Hepatic stellate cell (primary cell): ENCODE measurements at regions not wholly inside any gene's neighbourhood (a gene's known extent, or its start where the extent isn't known, plus 50 kb on each side); places are given as distances from the start of the nearest gene placed in this dataset.
"Not testable (repeated sequence)": the region's sequence is repeated elsewhere in the genome, so short reads cannot be mapped to it uniquely, and the experiment has no call there.

Source experiments
- DNase-seq: peaks from one replicate; pipeline ENCODE4 v3.0.0; 2011; ENCODE audit warnings: low spot score

DNA sequence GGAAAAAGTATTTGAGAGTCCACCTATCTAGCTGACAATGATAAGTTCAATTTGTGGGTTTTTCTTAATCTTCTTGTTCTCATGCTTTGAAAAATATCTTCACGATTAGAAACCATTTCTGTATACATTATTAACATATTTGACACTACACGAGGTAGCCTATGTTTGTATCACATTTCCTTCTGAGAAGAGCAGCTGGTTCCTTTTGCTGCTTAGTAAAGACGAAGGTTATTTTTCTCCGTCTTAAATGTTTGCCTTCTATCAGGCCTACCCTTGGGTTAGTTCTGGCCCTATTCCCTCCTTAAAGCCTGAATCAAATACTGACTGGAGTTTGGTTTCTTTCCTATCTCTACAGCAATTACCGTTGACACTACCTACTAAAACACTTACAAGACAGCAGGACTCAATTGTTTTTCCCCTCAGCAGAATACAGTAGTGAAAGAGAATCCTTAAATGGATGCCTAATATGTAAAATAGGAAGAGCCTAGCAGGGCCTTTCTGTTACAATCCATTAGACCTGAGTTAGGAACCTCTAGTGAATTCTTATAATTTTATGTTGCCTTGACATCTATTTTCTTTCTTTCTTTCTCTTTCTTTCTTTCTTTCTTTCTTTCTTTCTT lies 790.4 kb downstream of the EPHA4 start:
- DNase-seq: no peak

GRCh38 chr2:220782609-220783113 lies 789.4 kb downstream of the EPHA4 start:
- no peak for DNase-seq

- no peak for DNase-seq
Observed at GRCh38 chr2:220783671-220784070, 788.4 kb downstream of the EPHA4 start.

DNA sequence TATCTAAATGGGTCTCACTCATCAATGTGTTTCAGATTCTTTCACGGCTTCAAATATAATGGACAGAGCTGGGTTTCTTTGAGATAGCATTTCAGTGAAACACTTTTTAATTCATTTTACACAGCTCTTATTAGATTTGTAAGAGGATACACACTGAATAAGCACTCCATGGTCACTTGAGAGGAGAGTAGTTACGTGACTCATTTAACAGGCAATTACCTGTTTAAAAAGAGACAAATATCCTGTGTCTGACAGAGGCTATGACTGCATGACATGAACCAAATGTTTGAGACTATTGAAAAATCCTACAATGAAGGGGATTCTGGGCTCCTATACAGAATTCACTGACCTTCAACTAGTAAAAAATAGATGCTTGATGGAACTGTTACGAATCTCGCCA lies 786.9 kb downstream of the EPHA4 start:
- DNase-seq: no peak

GRCh38 chr2:220786216-220786615 lies 785.9 kb downstream of the EPHA4 start:
- DNase-seq: no peak

- no peak for DNase-seq
Observed at GRCh38 chr2:220787251-220787650, 784.9 kb downstream of the EPHA4 start.

GRCh38 chr2:220789961-220790360 lies 782.1 kb downstream of the EPHA4 start:
- no peak for DNase-seq

GRCh38 chr2:220795705-220796104 lies 776.4 kb downstream of the EPHA4 start:
- DNase-seq: no peak

GRCh38 chr2:220811115-220811514 lies 761.0 kb downstream of the EPHA4 start:
- no peak for DNase-seq

GRCh38 chr2:220811952-220812570 lies 760.0 kb downstream of the EPHA4 start:
- DNase-seq: no peak

DNA sequence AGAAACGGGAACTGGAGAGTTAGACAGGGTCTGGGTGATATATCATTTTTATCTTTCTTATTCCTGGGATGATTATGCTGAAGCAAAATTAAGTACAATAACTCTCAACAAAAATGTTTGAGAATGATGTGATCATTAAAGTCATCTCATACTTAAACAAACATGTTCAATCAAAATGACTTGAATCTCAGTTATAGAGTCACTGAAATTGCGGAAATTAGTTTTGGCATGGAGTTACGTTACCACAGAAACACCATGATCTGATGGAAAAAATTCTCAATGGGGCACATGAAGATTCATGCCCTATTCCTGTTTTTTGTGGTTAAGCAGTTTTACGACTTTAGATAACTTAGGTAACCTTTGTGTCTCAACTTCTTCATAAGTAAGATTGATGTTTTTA lies 757.7 kb downstream of the EPHA4 start:
- DNase-seq: no peak

- no peak for DNase-seq
Observed at GRCh38 chr2:220815698-220816097, 756.4 kb downstream of the EPHA4 start.

DNA sequence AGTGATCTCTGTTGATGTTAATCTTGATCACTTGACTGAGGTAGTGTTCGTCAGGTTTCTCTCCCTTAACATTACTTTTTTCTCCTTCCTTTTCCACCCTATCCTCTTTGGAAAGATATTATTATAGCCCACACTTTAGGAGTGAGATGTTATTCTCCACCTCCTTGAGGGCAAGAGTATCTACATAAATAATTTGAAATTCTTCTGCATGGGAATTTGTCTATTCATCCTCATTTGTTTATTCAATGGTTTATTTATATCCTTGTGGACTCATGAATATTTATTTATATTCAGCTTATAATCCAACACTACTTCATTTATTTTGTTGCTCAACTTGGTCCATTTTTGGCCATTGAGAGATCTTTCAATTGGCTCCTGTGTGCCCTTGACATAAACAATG lies 750.4 kb downstream of the EPHA4 start:
- DNase-seq: no peak

DNA sequence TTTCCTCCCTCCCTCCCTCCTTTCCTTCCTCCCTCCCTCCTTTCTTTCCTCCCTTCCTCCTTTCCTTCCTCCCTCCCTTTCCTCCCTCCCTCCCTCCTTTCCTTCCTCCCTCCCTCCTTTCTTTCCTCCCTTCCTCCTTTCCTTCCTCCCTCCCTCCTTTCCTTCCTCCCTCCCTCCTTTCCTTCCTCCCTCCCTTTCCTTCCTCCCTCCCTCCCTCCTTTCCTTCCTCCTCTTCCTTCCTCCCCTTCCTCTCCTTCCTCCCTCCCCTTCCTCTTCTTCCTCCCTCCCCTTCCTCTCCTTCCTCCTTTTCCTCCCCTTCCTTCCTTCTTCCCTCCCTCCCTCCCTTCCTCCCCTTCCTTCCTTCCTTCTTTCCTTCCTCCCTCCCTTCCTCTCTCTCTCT lies 748.5 kb downstream of the EPHA4 start:
- not testable (repeated sequence) for DNase-seq

GRCh38 chr2:220833446-220833845 lies 738.7 kb downstream of the EPHA4 start:
- no peak for DNase-seq

- peak; percentile 4 for DNase-seq
Observed at GRCh38 chr2:220835583-220835982, 736.5 kb downstream of the EPHA4 start.

GRCh38 chr2:220837226-220837625 lies 734.9 kb downstream of the EPHA4 start:
- DNase-seq: no peak

GRCh38 chr2:220842901-220843665 lies 729.0 kb downstream of the EPHA4 start:
- DNase-seq: no peak

DNA sequence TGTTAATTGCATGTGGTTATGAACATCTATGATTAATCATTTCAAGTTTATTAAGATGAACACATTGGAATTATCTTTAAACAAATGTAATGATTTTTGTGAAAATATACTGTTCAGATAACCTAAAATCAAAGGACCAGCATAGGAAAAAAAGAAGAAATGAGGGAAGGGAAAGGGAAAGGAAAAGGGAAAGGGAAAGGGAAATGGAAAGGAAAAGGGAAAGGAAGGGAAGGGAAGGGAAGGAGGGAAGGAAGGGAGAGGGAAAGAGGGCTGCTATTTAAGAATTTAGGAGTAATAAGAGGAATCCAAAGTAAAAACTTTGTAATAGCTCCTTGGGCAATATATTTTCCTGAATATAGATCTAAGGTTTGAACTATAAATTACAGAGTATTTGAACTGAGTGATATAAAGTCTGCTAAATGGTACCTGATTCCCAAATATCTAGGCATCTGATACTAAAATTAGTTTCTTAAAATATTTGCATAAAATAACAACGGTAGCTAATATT lies 726.3 kb downstream of the EPHA4 start:
- no peak for DNase-seq

DNA sequence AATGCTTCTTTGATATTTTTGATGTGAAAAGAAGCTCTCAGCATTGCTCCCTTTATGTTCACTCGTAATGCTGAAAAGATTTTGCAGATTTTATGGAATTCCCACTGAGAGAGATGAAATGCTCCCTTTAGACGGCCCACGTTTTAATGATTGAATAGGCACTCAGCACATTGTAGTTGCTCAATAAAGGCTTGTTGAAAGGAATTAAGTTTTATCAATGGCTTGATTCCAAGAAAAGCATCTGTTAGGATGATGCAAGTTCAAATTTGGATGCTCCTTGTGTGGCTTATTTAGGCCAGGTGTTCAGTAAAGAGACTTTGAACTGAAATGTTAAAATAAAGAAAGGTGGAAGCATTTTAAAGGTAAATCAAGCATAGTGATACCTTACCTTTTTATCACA lies 725.1 kb downstream of the EPHA4 start:
- no peak for DNase-seq

DNA sequence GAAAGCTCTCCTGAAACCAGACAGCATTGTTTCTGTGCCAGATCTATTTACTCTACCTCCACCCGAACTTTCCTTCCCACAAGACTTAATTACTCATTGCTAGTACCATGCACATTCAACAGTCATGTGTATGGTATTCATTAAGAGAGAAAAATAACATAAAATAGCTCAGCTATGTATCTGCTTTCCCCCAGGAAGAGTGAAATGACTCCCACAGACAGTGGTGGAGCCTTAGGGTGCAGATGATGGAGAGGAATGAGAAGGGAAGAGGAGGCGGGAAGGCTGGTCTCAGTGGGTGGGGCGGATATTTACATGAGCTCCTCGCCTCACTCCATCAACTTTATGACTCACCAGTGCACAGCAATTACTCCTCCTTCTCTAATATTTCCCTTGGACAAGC lies 724.5 kb downstream of the EPHA4 start:
- DNase-seq: peak; percentile 14

DNA sequence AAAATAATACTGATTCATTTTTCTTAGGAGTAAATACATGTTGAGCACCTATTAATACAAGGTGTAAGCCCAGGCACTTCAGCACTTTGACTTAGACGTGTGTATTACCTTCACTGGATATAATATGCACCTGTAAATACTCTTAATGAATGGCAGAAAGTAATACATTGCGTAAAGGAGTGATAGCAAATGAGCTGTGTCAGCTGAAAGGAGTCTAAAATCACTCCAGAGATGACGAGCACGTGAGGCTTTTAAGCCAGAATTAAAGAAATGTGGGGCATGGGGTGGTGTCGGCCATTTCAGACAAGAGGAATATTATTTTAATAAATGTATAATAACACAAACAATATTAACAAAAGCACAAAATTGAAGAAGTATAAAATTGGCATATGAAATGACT lies 722.7 kb downstream of the EPHA4 start:
- no peak for DNase-seq

DNA sequence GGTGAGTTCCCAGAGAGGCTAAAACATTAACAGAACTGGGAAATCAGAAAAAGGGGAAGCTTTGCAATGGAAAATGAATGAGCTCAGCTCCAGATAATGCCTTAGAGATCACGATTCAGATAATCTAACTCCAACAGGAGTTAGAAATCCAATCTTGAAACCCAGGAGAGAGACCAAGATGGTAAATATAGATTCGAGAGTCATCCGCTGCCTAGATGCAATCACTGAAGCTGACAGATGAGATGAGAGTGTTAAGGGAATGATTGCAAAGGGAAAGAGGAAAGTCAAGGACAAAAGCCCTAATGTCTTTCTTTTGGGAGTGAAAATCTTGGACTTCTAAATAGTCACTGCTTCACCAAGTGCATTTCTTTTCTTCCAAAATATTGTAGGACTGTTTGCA lies 722.0 kb downstream of the EPHA4 start:
- DNase-seq: no peak
